Pons (tissue), 1 donor: ENCODE measurements at regions not wholly inside any gene's neighbourhood (a gene's known extent, or its start where the extent isn't known, plus 50 kb on each side); places are given as distances from the start of the nearest gene placed in this dataset.

Experiments used
- DNase-seq: peaks from one replicate; pipeline ENCODE4 v3.0.0-alpha.2; 2016; ENCODE audit warnings: low spot score

DNA sequence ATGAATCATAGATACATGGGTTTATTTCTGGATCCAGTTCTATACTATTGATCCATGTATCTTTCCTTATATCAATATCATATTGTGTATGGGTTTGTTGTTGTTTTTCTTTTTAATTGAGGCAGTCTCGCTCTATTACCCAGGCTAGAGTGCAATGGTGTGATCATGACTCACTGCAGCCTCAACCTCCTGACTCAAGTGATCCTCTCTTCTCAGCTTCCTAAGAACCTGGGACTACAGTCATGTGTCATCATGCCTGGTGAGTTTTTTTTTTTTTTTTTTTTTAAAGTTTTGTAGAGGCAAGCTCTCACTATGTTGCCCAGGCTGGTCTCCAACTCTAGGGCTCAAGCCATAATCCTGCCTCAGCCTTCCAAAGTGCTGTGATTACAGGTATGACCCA lies 1589.4 kb upstream of the TENM4 start:
- DNase-seq: no peak

DNA sequence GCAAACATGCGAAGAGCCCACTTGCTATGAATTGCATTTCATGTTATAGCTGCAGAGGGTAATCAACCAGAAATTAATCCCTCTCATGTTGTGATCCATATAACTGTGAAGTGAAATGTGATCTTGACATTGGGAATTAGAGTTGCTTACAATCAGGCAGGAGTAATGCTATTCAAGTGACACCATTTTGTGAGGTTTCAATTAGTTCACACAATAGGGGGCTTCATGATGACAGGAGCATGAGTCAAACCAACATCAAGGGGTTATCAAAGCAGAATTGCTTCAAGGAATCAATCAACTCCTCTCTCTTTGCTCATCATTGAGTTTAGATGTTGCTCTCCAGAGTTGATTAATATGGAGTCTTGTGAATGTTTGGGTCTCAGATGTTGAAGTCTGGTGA lies 1585.2 kb upstream of the TENM4 start:
- DNase-seq: no peak

DNA sequence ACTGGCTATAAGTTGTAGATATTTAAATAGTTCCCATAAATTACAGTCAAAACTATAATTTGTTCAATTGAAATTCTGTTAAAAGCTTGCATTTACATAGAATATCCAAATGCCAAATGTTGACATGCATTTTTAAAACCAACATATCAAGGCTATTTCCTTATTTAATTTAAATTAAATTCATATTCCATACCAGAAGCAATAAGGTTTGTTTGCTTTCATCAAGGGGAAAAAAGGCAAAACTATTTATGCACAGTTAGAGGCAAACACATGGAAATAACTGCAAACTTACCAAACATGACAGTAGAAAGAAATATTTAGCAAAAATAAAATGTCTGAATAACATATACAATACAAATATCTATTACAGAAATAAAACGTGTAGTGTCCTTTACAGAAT lies 1581.2 kb upstream of the TENM4 start:
- no peak for DNase-seq

DNA sequence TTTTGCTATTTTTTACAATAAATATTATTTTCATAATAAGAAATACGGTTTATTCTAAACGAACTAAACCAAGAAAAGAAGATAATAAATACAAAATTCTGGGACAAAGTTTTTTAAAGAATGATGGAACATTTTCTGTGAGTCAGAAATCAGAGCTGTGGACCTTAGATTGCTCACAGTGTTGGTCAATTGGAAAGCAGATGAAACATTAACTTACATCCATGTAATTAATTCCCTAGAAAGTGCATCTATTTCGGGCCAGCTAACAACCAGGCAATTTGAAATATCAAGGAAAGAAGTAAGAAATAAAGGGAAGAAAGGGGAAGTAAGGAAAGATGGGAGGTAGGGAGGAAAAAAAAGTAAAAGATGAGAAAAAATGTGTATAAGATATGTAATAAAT lies 1569.8 kb upstream of the TENM4 start:
- DNase-seq: no peak

DNA sequence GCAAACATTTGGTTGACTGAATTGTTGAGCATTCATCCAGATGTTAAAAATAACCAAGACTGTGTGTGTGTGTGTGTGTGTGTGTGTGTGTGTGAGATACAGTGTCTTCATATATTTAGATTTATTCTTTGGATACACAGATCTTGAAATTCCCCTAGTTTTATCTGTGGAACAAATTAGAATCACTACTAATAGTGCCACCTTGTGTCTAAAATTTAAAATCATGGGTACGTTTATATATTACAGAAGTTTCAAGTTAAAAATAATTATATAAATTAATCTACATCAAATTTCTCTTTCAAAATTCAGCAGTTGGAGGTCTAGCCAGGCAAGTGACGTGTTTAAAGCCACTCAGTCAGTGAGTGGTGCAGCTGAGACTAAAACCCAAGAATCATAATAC lies 1566.2 kb upstream of the TENM4 start:
- peak; percentile 16 for DNase-seq

DNA sequence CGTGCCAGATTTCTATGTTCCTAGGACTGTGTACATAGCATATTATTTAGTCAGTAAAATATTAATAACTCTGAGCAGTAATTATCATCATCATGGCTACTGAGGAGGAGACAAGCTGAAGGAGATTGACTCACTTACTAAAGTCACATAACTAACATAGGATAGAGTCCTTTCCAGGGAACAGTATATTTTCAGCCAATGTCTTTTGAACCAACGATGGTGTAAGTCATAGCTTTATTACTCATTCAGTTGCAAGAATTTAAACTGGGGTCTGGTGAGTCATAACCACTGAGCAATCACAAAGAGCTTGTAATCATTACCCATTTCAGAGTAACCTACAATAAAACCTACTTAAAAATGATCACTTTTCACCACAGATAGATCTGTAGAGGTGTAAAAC lies 1564.8 kb upstream of the TENM4 start:
- DNase-seq: no peak

DNA sequence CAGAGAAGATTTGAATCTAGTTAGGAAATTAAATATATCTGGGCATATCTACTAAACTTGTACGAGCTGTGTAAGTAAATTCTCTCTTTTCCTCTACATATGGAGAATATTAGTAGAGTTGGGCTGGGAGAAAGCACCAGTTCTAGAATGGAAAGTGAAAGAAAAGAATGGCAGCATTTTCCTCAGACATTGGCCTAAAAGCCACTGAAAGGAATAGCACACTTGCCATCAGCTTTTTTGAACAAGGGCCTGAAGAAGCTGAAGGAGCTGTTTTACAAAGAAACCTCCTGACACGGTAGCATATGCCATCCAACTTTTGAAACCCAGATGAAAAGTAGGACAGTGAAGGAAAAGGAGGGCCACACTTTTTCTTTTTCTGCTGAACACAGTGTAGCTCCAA lies 1563.7 kb upstream of the TENM4 start:
- peak; percentile 5 for DNase-seq

DNA sequence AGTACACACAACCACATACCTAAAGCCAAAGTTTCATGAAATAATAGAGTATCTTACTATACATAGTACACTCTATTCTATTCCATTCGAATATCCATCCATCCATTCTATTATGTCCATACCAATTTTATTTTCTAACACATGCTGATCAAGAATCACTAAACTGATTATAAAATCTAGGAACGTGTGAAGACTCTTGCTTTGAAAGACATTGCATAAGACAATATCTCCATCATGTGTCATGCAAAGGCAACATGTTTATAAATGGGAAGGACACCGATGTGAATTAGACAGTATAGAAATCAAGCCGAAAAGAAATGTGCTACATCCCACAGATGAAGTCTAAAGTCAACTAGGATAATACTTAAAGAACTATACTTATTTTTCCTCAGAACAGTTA lies 1561.5 kb upstream of the TENM4 start:
- no peak for DNase-seq

DNA sequence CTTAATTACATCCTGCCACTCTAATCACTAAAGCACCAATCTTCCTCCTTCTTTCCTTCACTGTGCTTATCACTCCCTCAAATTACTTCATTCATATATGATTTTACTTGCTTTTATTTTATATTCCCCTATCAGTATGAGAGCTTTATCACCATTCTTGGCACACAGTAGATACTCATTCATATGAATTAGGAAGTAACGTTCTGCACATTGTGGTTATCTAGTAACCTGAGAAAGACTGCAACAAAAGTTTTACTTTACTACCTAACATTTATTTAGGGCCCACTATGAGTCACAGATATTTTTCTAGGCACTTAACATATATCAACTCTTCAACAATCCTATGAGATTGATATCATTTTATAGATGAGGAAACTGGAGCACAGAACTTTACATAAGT lies 1559.9 kb upstream of the TENM4 start:
- DNase-seq: no peak

DNA sequence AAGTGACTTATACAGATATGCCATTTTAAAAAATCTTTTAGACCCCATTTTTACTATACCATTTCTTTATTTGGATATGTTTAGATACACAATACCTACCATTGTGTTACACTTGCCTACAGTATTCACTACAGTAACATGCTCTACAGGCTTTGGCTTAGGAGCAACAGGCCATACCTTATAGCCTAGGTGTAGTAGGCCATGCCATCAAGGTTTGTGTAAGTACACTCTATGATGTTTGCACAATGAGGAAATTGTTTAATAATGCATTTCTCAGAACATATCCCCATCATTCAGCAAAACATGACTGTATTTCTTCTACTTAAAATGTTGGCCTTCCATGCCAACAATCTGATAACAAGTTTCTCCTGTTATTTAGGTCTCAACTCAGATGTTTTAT lies 1559.5 kb upstream of the TENM4 start:
- no peak for DNase-seq

DNA sequence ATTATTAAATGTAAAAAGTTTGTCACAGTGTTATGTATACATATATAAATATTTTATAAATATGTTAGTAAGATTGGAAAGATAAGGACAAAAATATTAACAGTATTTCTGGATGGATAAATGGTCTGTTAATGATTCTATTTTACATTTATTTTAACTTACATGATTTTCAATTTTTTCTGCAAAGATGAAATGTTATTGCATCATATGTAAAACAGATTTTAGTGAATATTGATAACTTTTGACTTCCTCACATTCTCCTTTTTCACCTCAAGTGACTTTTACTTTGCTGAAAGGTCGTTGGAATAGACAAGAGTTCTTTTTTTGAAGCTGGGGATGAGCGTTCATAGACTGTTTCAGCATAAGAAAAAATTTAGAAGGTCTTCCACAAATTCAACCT lies 1554.7 kb upstream of the TENM4 start:
- DNase-seq: no peak

DNA sequence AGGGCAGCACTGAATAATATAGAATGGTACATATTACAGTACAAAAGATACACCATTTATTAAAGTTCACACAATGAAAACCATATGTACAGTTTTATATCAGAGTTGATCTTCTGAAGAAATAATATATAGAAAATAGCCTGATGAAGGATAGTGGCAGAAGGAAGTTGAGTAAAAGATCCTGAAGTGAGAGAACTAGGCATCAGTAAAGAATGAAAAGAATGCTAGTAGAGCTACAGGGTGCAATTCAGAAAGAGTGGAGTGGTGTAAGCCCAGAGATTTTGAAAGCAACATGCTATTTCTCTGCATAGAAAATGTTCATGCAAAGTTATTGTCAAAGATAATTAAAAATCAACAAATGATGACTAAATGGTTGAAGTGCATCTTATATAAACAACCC lies 1552.7 kb upstream of the TENM4 start:
- no peak for DNase-seq

DNA sequence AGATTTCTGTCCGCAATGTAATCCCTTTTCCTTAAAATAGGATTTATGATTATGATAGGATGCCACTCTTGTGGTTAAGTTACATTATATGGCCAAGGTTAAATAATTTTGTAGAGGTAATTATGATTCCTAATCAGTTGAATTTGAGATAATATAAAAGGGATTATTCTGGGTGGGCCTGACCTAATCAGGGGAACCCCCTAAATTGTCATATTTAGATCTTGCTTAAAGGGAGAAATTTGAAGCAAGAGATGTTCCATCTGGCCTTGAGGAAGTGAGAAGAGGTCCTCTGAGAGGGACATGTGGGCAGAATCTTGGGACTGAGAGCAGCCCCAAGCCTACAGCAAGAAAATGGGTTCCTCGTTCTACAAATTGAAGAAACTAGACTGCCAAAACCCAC lies 1550.1 kb upstream of the TENM4 start:
- DNase-seq: no peak

DNA sequence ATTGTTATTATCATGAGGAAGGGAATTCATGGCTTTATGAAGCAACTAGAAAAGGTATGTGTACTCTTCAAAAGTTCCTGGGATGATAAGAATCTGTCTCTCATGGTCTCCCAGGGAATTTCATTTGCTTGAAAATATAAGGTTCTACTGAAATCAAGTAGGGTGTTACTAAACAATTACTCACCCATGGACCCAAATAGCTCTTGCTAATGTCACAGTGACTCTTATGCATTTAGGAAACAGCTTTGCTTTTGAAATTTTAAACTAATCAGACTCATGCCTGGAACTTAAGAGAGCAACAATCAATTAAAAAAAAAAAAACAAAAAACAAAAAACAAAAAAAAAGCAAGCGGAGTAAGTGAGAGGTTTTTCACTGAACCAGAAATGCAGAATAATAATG lies 1546.3 kb upstream of the TENM4 start:
- no peak for DNase-seq

DNA sequence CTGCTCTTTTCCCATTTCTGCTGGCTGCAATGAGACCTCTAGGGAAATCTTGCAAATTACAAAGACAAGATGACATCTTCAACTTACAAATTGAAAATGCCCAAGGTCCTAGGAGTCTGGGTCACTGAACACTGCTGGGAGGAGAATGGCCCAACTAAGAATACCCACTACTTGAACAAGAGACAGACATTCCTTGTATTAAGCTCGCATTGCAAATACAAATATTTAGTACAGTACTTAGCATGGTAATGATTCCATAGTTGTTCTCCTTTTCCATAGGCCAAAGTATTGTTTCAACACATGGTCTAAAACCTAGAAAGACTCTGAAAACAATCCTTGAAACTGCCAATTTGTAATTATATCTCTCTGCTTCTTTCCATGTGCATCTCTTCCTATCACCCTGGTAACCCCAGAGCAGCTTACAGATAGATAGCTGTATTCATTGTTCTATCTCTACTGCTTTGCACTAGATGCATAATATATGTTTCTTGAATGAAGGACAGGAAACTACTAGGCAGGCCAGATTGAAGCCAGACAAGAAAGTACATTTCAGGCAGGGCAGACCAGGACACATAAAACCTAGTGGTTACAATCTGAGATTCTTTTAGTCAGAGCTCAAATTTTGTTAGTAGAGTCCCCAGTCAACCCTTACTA lies 1545.7 kb upstream of the TENM4 start:
- no peak for DNase-seq

DNA sequence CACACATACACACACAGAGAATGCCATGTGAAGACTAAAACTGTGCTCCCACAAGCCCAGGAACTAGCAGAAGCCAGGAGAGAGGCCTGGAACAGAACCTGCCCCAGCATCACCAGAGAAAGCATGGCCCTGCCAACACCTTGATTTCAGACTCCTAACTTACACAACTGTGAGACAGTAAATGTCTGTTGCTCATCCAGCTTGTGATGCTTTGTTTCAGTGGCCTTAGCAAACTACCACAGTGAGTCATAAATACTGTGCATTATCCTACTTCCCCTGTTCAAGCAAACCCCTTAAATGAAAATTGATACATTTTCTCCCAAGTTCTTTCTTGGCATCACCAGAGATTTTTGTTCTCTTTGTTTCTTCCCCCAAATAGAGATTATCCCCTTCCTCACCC lies 1539.4 kb upstream of the TENM4 start:
- DNase-seq: no peak

DNA sequence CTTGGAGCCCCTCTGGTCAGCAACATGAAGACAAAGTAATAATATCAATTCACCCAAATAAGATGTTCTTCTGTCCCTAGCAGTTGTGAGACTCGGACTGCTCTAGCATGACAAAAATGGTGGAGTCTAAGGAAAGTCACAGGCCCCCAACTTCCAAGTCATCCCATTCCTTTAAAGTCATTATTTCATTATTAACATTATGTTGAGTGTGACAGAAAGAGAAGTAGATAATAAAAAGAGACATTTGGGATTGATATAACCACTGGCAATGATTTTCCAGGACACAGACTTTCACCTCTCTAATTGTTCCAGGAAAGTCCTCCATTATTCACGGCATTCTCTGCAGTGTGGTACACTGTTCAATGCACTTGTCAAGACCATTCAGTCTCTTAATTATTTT lies 1533.0 kb upstream of the TENM4 start:
- no peak for DNase-seq

DNA sequence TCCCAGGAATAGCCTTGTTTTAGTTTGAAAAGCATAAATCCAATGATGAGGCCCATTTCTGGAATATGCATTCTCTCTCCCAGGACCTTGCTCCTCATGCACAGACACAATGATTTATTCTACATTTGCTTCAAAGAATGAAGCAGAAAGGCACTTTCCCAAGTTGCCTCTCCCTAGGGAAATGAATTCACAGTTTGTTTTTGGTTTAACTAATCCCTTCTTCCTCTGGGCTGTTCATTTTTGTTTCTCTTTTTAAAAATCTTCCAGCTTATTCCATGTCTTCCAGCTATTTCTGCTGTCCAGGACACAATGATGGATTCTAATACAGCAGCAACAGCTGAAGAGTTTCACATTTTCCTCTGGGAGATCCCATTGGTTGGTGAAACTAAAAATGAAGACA lies 1529.2 kb upstream of the TENM4 start:
- DNase-seq: no peak

DNA sequence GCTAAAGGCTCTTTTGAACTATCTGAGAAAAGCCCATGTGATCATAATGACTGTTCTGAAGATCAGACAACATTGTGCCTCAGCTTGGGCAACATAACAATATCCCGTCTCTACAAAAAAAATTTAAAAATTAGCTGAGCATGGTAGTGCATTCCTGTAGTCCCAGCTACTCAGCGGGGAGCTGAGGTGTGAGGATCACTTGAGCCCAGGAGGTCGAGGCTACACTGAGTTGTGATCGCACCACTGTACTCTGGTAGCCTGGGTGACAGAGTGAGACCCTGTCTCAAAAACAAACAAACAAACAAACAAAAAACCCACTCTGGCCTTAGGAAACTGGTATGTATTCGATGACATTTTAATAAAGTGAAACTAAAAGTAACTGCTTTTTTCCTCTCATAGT lies 1526.8 kb upstream of the TENM4 start:
- no peak for DNase-seq

DNA sequence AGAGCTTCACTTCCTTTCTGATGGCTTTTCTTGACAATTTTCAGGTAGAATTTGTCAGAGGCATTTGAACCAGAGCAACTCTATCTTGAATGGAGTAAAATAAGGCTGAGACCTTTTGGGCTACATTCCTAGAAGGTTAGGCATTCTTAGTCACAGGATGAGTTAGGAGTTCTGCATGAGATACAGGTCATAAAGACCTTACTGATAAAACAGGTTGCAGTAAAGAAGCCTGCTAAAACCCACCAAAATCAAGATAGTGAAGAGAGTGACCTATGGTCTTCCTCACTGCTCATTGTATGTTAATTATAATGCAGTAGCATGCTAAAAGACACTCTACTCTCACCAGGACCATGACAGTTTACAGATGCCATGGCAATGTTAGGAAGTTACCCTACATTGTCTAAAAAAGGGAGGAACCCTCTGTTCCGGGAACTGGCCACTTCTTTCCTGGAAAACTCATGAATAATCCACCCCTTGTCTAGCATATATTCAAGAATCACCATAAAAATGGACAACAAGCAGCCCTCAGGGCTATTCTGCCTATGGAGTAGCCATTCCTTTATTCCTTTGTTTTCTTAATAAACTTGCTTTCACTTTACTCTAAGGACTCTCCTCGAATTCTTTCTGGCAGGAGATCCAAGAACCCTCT lies 1519.7 kb upstream of the TENM4 start:
- DNase-seq: no peak

DNA sequence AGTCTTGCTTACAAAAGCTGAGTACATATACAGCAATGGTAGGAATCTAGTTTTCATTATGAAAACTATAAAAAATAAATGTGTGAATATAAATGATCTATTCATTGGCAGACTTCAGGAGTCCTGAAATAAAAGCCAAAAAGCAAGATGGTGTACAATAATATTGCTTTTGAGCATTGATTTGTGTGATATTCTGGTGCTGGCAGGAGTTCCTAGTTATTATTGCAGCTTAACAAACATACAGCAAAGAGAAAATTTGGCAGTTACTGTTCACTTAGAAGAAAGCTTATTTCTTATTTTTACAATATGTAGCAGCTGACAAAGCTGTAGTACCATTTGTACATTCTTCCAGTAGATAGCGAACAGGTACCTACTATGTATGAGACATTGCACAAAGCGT lies 1518.9 kb upstream of the TENM4 start:
- no peak for DNase-seq

DNA sequence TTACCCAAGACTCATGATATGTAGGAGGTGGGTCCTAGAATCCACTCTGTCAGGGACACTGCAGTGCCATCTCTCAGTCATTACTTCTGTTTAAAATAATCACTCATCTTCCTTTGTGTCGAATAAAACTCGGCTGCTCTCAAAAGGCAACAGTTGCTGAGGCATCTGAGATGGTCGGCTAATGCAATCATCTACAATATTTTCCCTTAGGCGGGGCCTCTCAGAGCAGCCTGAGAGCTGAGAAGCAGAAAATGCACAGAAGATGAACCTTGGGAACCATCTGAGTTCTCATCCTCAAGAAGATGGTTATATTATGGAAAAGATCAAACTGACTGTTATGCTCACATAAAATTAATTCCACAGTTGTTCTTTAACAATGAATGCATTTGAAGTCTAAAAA lies 1518.2 kb upstream of the TENM4 start:
- no peak for DNase-seq

DNA sequence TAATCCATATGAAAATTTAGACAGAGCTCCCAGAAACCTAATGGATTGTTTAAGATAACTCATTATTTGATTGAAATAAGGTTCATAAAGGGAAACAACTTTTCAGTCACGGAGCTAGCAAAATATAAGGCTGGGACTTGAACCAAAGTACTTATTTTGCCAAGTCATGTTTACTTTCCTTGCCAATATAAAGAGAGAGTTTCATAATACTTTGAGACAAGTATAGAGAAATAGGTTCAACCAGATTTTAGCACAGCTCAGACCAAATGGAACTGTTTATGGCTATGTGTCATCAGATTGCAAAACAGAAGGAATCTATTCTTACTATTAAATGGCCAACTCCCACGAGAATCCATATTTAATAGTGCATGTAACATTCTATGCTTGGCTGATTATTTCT lies 1517.5 kb upstream of the TENM4 start:
- DNase-seq: no peak

DNA sequence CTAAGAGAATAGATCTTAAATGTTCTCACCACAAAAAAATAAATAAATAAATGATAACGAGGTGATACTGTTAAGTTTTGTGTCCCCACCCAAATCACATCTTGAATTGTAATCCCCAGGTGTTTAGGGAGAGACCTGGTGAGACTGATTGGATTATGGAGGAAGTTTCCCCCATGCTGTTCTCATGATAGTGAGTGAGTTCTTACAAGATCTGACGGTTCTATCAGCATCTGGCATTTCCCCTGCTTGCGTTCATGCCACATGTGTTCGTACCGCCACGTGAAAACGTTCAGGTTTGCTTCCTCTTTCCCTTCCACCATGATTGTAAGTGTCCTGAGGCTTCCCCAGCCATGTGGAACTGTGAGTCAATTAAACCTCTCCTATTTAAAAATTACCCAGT lies 1514.8 kb upstream of the TENM4 start:
- DNase-seq: no peak
